ENCODE measurements at regions not wholly inside any gene's neighbourhood (a gene's known extent, or its start where the extent isn't known, plus 50 kb on each side); places are given as distances from the start of the nearest gene placed in this dataset.
"Not testable (repeated sequence)": the region's sequence is repeated elsewhere in the genome, so short reads cannot be mapped to it uniquely, and the experiment has no call there.

- H3K9ac ChIP-seq (ENCODE audit: low read length): no peak overlapping the region
Observed at GRCh38 chr5:56725711-56726411, 89.5 kb upstream of the MAP3K1 start.

GRCh38 chr5:56724857-56725256 lies 90.5 kb upstream of the MAP3K1 start:
- not testable (repeated sequence) for H3K36me3 ChIP-seq (ENCODE audit: control insufficient read depth, insufficient read depth, low read length); H3K4me3 ChIP-seq (ENCODE audit: low read length); H3K9ac ChIP-seq (ENCODE audit: low read length); H3K9me3 ChIP-seq (ENCODE audit: control insufficient read depth, low read length); H3K4me1 ChIP-seq (ENCODE audit: control insufficient read depth, insufficient read depth, low read length); H3K27me3 ChIP-seq (ENCODE audit: control insufficient read depth, insufficient read depth, low read length)

More at GRCh38 chr5:56725711-56726411, 89.5 kb upstream of the MAP3K1 start:
- Histone ChIP-seq H3K4me1 (ENCODE audit: control insufficient read depth, insufficient read depth, low read length) (no peaks in the 10 kb centered on the region), H3K27me3 (ENCODE audit: control insufficient read depth, insufficient read depth, low read length) (no peaks in the 10 kb centered on the region), H3K4me3 (ENCODE audit: low read length) (no peak overlapping the region), H3K9me3 (ENCODE audit: control insufficient read depth, low read length) (no peaks in the 10 kb centered on the region), H3K36me3 (ENCODE audit: control insufficient read depth, insufficient read depth, low read length) (no peaks in the 10 kb centered on the region)

GRCh38 chr5:56722317-56722716 lies 93.0 kb upstream of the MAP3K1 start:
- H3K4me1 ChIP-seq (ENCODE audit: control insufficient read depth, insufficient read depth, low read length): peaks cover 4% of the 10 kb centered on the region
- no peak overlapping the region for H3K4me3 ChIP-seq (ENCODE audit: low read length)
- no peaks in the 10 kb centered on the region for H3K27me3 ChIP-seq (ENCODE audit: control insufficient read depth, insufficient read depth, low read length)
- no peak overlapping the region for H3K9ac ChIP-seq (ENCODE audit: low read length)
- no peaks in the 10 kb centered on the region for H3K36me3 ChIP-seq (ENCODE audit: control insufficient read depth, insufficient read depth, low read length)
- H3K9me3 ChIP-seq (ENCODE audit: control insufficient read depth, low read length): no peaks in the 10 kb centered on the region

- Histone ChIP-seq H3K4me3 (ENCODE audit: low read length) (no peak overlapping the region), H3K9ac (ENCODE audit: low read length) (no peak overlapping the region)
Observed at GRCh38 chr5:56717253-56717987, 97.9 kb upstream of the MAP3K1 start.

GRCh38 chr5:56715986-56716385 lies 99.4 kb upstream of the MAP3K1 start:
- Histone ChIP-seq H3K9ac (ENCODE audit: low read length) (no peak overlapping the region), H3K4me3 (ENCODE audit: low read length) (no peak overlapping the region), H3K27me3 (ENCODE audit: control insufficient read depth, insufficient read depth, low read length) (no peaks in the 10 kb centered on the region), H3K36me3 (ENCODE audit: control insufficient read depth, insufficient read depth, low read length) (no peaks in the 10 kb centered on the region), H3K9me3 (ENCODE audit: control insufficient read depth, low read length) (no peaks in the 10 kb centered on the region), H3K4me1 (ENCODE audit: control insufficient read depth, insufficient read depth, low read length) (peaks cover 19% of the 10 kb centered on the region)

More at GRCh38 chr5:56717253-56717987, 97.9 kb upstream of the MAP3K1 start:
- Histone ChIP-seq H3K9me3 (ENCODE audit: control insufficient read depth, low read length) (no peaks in the 10 kb centered on the region), H3K4me1 (ENCODE audit: control insufficient read depth, insufficient read depth, low read length) (peaks cover 19% of the 10 kb centered on the region), H3K36me3 (ENCODE audit: control insufficient read depth, insufficient read depth, low read length) (no peaks in the 10 kb centered on the region), H3K27me3 (ENCODE audit: control insufficient read depth, insufficient read depth, low read length) (no peaks in the 10 kb centered on the region)

- Histone ChIP-seq H3K36me3 (ENCODE audit: control insufficient read depth, insufficient read depth, low read length) (no peaks in the 10 kb centered on the region), H3K9me3 (ENCODE audit: control insufficient read depth, low read length) (no peaks in the 10 kb centered on the region), H3K9ac (ENCODE audit: low read length) (no peak overlapping the region), H3K27me3 (ENCODE audit: control insufficient read depth, insufficient read depth, low read length) (no peaks in the 10 kb centered on the region), H3K4me1 (ENCODE audit: control insufficient read depth, insufficient read depth, low read length) (peaks cover 19% of the 10 kb centered on the region), H3K4me3 (ENCODE audit: low read length) (no peak overlapping the region)
Observed at GRCh38 chr5:56712895-56713591, 102.3 kb upstream of the MAP3K1 start.

GRCh38 chr5:56710826-56711590 lies 104.3 kb upstream of the MAP3K1 start:
- H3K4me3 ChIP-seq (ENCODE audit: low read length): no peak overlapping the region
- no peaks in the 10 kb centered on the region for H3K9me3 ChIP-seq (ENCODE audit: control insufficient read depth, low read length)
- no peaks in the 10 kb centered on the region for H3K27me3 ChIP-seq (ENCODE audit: control insufficient read depth, insufficient read depth, low read length)
- no peaks in the 10 kb centered on the region for H3K36me3 ChIP-seq (ENCODE audit: control insufficient read depth, insufficient read depth, low read length)
- no peak overlapping the region for H3K9ac ChIP-seq (ENCODE audit: low read length)
- H3K4me1 ChIP-seq (ENCODE audit: control insufficient read depth, insufficient read depth, low read length): peaks cover 8% of the 10 kb centered on the region

- Histone ChIP-seq H3K9me3 (ENCODE audit: control insufficient read depth, low read length) (no peaks in the 10 kb centered on the region), H3K27me3 (ENCODE audit: control insufficient read depth, insufficient read depth, low read length) (no peaks in the 10 kb centered on the region), H3K36me3 (ENCODE audit: control insufficient read depth, insufficient read depth, low read length) (no peaks in the 10 kb centered on the region), H3K4me3 (ENCODE audit: low read length) (no peak overlapping the region), H3K9ac (ENCODE audit: low read length) (no peak overlapping the region), H3K4me1 (ENCODE audit: control insufficient read depth, insufficient read depth, low read length) (no peaks in the 10 kb centered on the region)
Observed at GRCh38 chr5:56706504-56706903, 108.8 kb upstream of the MAP3K1 start.

- H3K27me3 ChIP-seq (ENCODE audit: control insufficient read depth, insufficient read depth, low read length): no peaks in the 10 kb centered on the region
- no peak overlapping the region for H3K4me3 ChIP-seq (ENCODE audit: low read length)
- no peaks in the 10 kb centered on the region for H3K4me1 ChIP-seq (ENCODE audit: control insufficient read depth, insufficient read depth, low read length)
- H3K9ac ChIP-seq (ENCODE audit: low read length): no peak overlapping the region
- no peaks in the 10 kb centered on the region for H3K36me3 ChIP-seq (ENCODE audit: control insufficient read depth, insufficient read depth, low read length)
- no peaks in the 10 kb centered on the region for H3K9me3 ChIP-seq (ENCODE audit: control insufficient read depth, low read length)
Observed at GRCh38 chr5:56705217-56705616, 110.1 kb upstream of the MAP3K1 start.

- H3K9ac ChIP-seq (ENCODE audit: low read length): no peak overlapping the region
- H3K4me1 ChIP-seq (ENCODE audit: control insufficient read depth, insufficient read depth, low read length): peaks cover 6% of the 10 kb centered on the region
- H3K9me3 ChIP-seq (ENCODE audit: control insufficient read depth, low read length): no peaks in the 10 kb centered on the region
- H3K4me3 ChIP-seq (ENCODE audit: low read length): no peak overlapping the region
- no peaks in the 10 kb centered on the region for H3K27me3 ChIP-seq (ENCODE audit: control insufficient read depth, insufficient read depth, low read length)
- H3K36me3 ChIP-seq (ENCODE audit: control insufficient read depth, insufficient read depth, low read length): no peaks in the 10 kb centered on the region
Observed at GRCh38 chr5:56703952-56704351, 111.4 kb upstream of the MAP3K1 start.

- no peaks in the 10 kb centered on the region for H3K36me3 ChIP-seq (ENCODE audit: control insufficient read depth, insufficient read depth, low read length)
- peaks cover 15% of the 10 kb centered on the region for H3K4me1 ChIP-seq (ENCODE audit: control insufficient read depth, insufficient read depth, low read length)
- H3K27me3 ChIP-seq (ENCODE audit: control insufficient read depth, insufficient read depth, low read length): no peaks in the 10 kb centered on the region
- no peaks in the 10 kb centered on the region for H3K9me3 ChIP-seq (ENCODE audit: control insufficient read depth, low read length)
- no peak overlapping the region for H3K4me3 ChIP-seq (ENCODE audit: low read length)
- no peak overlapping the region for H3K9ac ChIP-seq (ENCODE audit: low read length)
Observed at GRCh38 chr5:56700711-56701110, 114.6 kb upstream of the MAP3K1 start.

Data from mucosa of stomach (tissue), 1 donor.